ENCODE measurements at regions not wholly inside any gene's neighbourhood (a gene's known extent, or its start where the extent isn't known, plus 50 kb on each side); places are given as distances from the start of the nearest gene placed in this dataset.

GRCh38 chr18:61281431-61281830, 51.8 kb upstream of the CDH20 start:
- 0% methylated on average over 1 of the region's 1 CpG for WGBS (ENCODE audit: insufficient coverage, low coverage, missing lambda C conversion rate)
- no peak overlapping the region for H3K4me3 ChIP-seq
- H3K4me2 ChIP-seq (ENCODE audit: insufficient read depth, low read length), result no peak overlapping the region
- in situ Hi-C loops (cut with MboI), result no loop called here
- no peaks in the 10 kb centered on the region for H3K9me1 ChIP-seq (ENCODE audit: control insufficient read depth, insufficient read depth, low read length)
- H3K27me3 ChIP-seq (ENCODE audit: control insufficient read depth in 2 of 2, insufficient read depth in 2 of 2, low read length in 2 of 2), result no peaks in the 10 kb centered on the region
- intact Hi-C loops (cut with micrococcal nuclease), result no loop called here
- no peaks in the 10 kb centered on the region for H3K36me3 ChIP-seq (ENCODE audit: control insufficient read depth, insufficient read depth, low read length)
- ATAC-seq, result no peak
- H2AFZ ChIP-seq (ENCODE audit: low read depth, low read length), result no peak overlapping the region
- H3K9me3 ChIP-seq (replicated peaks; ENCODE audit: control insufficient read depth, insufficient read depth, low read depth, low read length), result no peaks in the 10 kb centered on the region
- H3K9ac ChIP-seq (ENCODE audit: insufficient read depth in 1 of 2, low read depth in 2 of 2, low read length in 2 of 2), result no peak overlapping the region
- POLR2A ChIA-PET, result no interaction called here
- H3K4me1 ChIP-seq (replicated peaks in 1 of 2; ENCODE audit: control insufficient read depth in 2 of 2, insufficient read depth in 2 of 2, low read length in 2 of 2), result no peaks in the 10 kb centered on the region
- no peak for DNase-seq (ENCODE audit: extremely low read depth in 1 of 4, low spot score in 3 of 4)
- no TSS peak for BruUV-seq (replicated peaks)
- H4K20me1 ChIP-seq (replicated peaks; ENCODE audit: control insufficient read depth, insufficient read depth, low read length), result no peaks in the 10 kb centered on the region
- H3K79me2 ChIP-seq (ENCODE audit: control insufficient read depth, insufficient read depth, low read length), result no peaks in the 10 kb centered on the region
- CTCF ChIA-PET (ENCODE audit: low intra/inter-chr PET ratio), result no interaction called here
- FAIRE-seq, result no peak
- no peak overlapping the region for H3K27ac ChIP-seq (ENCODE audit: extremely low read depth, low read depth, low read length)
- TF ChIP-seq NCOA6 (IDR thresholded peaks at IDR 0.05) (no peak), ZNF740 (CRISPR knock-in tag; IDR thresholded peaks at IDR 0.05) (no peak), ZNF740 (tag; IDR thresholded peaks at IDR 0.05) (no peak), ADNP (tag; IDR thresholded peaks at IDR 0.05) (no peak), TAL1 (IDR thresholded peaks at IDR 0.05) (no peak), ZNF197 (CRISPR knock-in tag; IDR thresholded peaks at IDR 0.05; ENCODE audit: low read depth) (no peak), ZNF586 (CRISPR knock-in tag; conservative IDR thresholded peaks at IDR 0.05) (no peak), C11orf30 (IDR thresholded peaks at IDR 0.05; ENCODE audit: low read depth) (no peak), MECOM (CRISPR knock-in tag; IDR thresholded peaks at IDR 0.05) (no peak), SIN3A (IDR thresholded peaks at IDR 0.05; ENCODE audit: borderline replicate concordance in 2 of 2, control insufficient read depth in 1 of 2, low read depth in 2 of 2, low read length in 2 of 2) (no peak), NFIC (IDR thresholded peaks at IDR 0.05) (no peak), ESRRB (CRISPR knock-in tag; IDR thresholded peaks at IDR 0.05; ENCODE audit: borderline replicate concordance) (no peak), CREBBP (IDR thresholded peaks at IDR 0.05; ENCODE audit: low read depth, low read length) (no peak), CTBP1 (IDR thresholded peaks at IDR 0.05; ENCODE audit: borderline replicate concordance) (no peak), MBD1 (CRISPR knock-in tag; IDR thresholded peaks at IDR 0.05) (no peak), TSHZ1 (CRISPR knock-in tag; IDR thresholded peaks at IDR 0.05) (no peak)
